ENCODE measurements at regions not wholly inside any gene's neighbourhood (a gene's known extent, or its start where the extent isn't known, plus 50 kb on each side); places are given as distances from the start of the nearest gene placed in this dataset.

DNA sequence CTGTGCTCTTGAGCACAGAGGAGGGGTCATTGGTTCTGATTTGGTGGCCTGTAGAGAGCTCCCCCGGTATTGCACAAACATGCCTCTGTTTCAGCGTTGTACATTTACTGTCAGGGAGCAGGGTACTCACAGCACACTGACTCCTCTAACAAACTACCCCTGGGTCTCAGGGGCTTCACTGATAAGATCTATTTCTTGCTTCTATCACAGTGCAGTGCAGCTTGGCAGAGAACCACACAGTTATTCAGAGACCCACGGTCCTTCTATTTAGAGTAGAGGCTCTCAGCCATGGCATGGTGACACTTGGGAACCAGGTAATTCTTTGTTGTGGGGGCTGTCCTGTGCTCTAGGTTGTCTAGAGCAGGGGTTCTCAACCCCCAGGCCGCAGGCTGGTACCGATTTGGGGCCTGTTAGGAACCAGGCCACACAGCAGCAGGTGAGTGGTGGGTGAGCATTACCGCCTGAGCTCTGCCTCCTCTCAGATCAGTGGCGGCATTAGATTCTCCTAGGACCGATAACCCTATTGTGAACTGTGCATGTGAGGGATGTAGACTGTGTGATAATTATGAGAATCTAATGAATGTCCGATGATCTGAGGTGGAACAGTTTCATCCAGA, 133.4 kb upstream of the MYCN start:
- H3K4me3 ChIP-seq (ENCODE audit: low read depth, low read length), result no peak overlapping the region
- no peak overlapping the region for H3K27ac Mint-ChIP-seq (ENCODE audit: unreplicated experiment)
- H3K27me3 Mint-ChIP-seq (ENCODE audit: insufficient read depth, unreplicated experiment), result no peaks in the 10 kb centered on the region
- no peaks in the 10 kb centered on the region for H3K27me3 ChIP-seq (replicated peaks; ENCODE audit: control insufficient read depth, insufficient read depth, low read length)
- H3K4me1 ChIP-seq, result peaks cover 22% of the 10 kb centered on the region
- ChIA-PET POLR2A (no interaction called here), CTCF (no interaction called here)
- H3K9me3 Mint-ChIP-seq (ENCODE audit: unreplicated experiment), result peaks cover 10% of the 10 kb centered on the region
- no peak for DNase-seq
- no peak overlapping the region for H3K4me3 Mint-ChIP-seq (ENCODE audit: unreplicated experiment)
- H3K36me3 ChIP-seq (ENCODE audit: control insufficient read depth, insufficient read depth, low read length), result no peaks in the 10 kb centered on the region
- intact Hi-C loops (cut with micrococcal nuclease; ENCODE audit: unreplicated experiment), result no loop called here
- no peaks in the 10 kb centered on the region for H3K9me3 ChIP-seq
- no TSS peak for BruUV-seq (replicated peaks)
- no peaks in the 10 kb centered on the region for H3K36me3 Mint-ChIP-seq (ENCODE audit: insufficient read depth, unreplicated experiment)
- TF ChIP-seq, protein P1, sequence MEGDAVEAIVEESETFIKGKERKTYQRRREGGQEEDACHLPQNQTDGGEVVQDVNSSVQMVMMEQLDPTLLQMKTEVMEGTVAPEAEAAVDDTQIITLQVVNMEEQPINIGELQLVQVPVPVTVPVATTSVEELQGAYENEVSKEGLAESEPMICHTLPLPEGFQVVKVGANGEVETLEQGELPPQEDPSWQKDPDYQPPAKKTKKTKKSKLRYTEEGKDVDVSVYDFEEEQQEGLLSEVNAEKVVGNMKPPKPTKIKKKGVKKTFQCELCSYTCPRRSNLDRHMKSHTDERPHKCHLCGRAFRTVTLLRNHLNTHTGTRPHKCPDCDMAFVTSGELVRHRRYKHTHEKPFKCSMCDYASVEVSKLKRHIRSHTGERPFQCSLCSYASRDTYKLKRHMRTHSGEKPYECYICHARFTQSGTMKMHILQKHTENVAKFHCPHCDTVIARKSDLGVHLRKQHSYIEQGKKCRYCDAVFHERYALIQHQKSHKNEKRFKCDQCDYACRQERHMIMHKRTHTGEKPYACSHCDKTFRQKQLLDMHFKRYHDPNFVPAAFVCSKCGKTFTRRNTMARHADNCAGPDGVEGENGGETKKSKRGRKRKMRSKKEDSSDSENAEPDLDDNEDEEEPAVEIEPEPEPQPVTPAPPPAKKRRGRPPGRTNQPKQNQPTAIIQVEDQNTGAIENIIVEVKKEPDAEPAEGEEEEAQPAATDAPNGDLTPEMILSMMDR (IDR thresholded peaks at IDR 0.05; ENCODE audit: insufficient read depth in 1 of 2, low read depth in 1 of 2, low read length in 1 of 2, severe bottlenecking in 1 of 2, unreplicated experiment in 1 of 2), result no peak
- peaks cover 15% of the 10 kb centered on the region for H3K4me1 Mint-ChIP-seq (ENCODE audit: low read depth, unreplicated experiment)

GRCh38 chr2:15807418-15808203, 132.7 kb upstream of the MYCN start:
- no peak overlapping the region for H3K4me3 ChIP-seq (ENCODE audit: low read depth, low read length)
- Mint-ChIP-seq H3K27ac (ENCODE audit: unreplicated experiment) (no peak overlapping the region), H3K4me3 (ENCODE audit: unreplicated experiment) (no peak overlapping the region), H3K4me1 (ENCODE audit: low read depth, unreplicated experiment) (peaks cover 11% of the 10 kb centered on the region), H3K36me3 (ENCODE audit: insufficient read depth, unreplicated experiment) (no peaks in the 10 kb centered on the region), H3K27me3 (ENCODE audit: insufficient read depth, unreplicated experiment) (no peaks in the 10 kb centered on the region), H3K9me3 (ENCODE audit: unreplicated experiment) (peaks cover 10% of the 10 kb centered on the region)
- ChIA-PET CTCF (no interaction called here), POLR2A (no interaction called here)
- no peak for DNase-seq
- H3K4me1 ChIP-seq, result peaks cover 22% of the 10 kb centered on the region
- no peaks in the 10 kb centered on the region for H3K9me3 ChIP-seq
- no TSS peak for BruUV-seq (replicated peaks)
- no peaks in the 10 kb centered on the region for H3K36me3 ChIP-seq (ENCODE audit: control insufficient read depth, insufficient read depth, low read length)
- intact Hi-C loops (cut with micrococcal nuclease; ENCODE audit: unreplicated experiment), result no loop called here
- TF ChIP-seq, protein P1 (IDR thresholded peaks at IDR 0.05; ENCODE audit: insufficient read depth in 1 of 2, low read depth in 1 of 2, low read length in 1 of 2, severe bottlenecking in 1 of 2, unreplicated experiment in 1 of 2), result no peak
- H3K27me3 ChIP-seq (replicated peaks; ENCODE audit: control insufficient read depth, insufficient read depth, low read length), result no peaks in the 10 kb centered on the region

GRCh38 chr2:15808204-15808910, 132.0 kb upstream of the MYCN start:
- Mint-ChIP-seq H3K27ac (ENCODE audit: unreplicated experiment) (peak overlapping the region; percentile 24), H3K9me3 (ENCODE audit: unreplicated experiment) (peaks cover 10% of the 10 kb centered on the region), H3K27me3 (ENCODE audit: insufficient read depth, unreplicated experiment) (no peaks in the 10 kb centered on the region), H3K4me3 (ENCODE audit: unreplicated experiment) (no peak overlapping the region), H3K4me1 (ENCODE audit: low read depth, unreplicated experiment) (peaks cover 4% of the 10 kb centered on the region), H3K36me3 (ENCODE audit: insufficient read depth, unreplicated experiment) (no peaks in the 10 kb centered on the region)
- Histone ChIP-seq H3K27me3 (replicated peaks; ENCODE audit: control insufficient read depth, insufficient read depth, low read length) (no peaks in the 10 kb centered on the region), H3K4me1 (peaks cover 16% of the 10 kb centered on the region), H3K9me3 (no peaks in the 10 kb centered on the region), H3K36me3 (ENCODE audit: control insufficient read depth, insufficient read depth, low read length) (no peaks in the 10 kb centered on the region), H3K4me3 (ENCODE audit: low read depth, low read length) (no peak overlapping the region)
- no peak for DNase-seq
- TF ChIP-seq, protein P1 (IDR thresholded peaks at IDR 0.05; ENCODE audit: insufficient read depth in 1 of 2, low read depth in 1 of 2, low read length in 1 of 2, severe bottlenecking in 1 of 2, unreplicated experiment in 1 of 2), result no peak
- intact Hi-C loops (cut with micrococcal nuclease; ENCODE audit: unreplicated experiment), result no loop called here
- ChIA-PET CTCF (no interaction called here), POLR2A (no interaction called here)
- BruUV-seq (replicated peaks), result no TSS peak
